DMS53 (cell line): ENCODE measurements at regions not wholly inside any gene's neighbourhood (a gene's known extent, or its start where the extent isn't known, plus 50 kb on each side); places are given as distances from the start of the nearest gene placed in this dataset.
A peak's percentile ranks its signal among the peaks of the same experiment; 100 is the strongest.
"Not testable (repeated sequence)": the region's sequence is repeated elsewhere in the genome, so short reads cannot be mapped to it uniquely, and the experiment has no call there.

Source experiments
- DNase-seq: peaks from one replicate; lab custom pipeline; 2025; lab: John Stamatoyannopoulos, UW

- DNase-seq, result no peak
Observed at GRCh38 chr10:64576497-64576896, 1055.3 kb downstream of the REEP3 start.

DNA sequence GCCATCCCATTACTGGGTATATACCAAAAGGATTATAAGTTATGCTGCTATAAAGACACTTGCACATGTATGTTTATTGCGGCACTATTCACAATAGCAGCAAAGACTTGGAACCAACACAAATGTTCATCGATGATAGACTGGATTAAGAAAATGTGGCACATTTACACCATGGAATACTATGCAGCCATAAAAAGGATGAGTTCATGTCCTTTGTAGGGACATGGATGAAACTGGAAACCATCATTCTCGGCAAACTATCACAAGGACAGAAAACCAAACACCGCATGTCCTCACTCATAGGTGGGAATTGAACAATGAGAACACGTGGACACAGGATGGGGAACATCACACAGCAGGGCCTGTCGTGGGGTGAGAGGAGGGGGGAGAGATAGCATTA is 1057.6 kb downstream of the REEP3 start:
- not testable (repeated sequence) for DNase-seq

- DNase-seq, result no peak
Observed at GRCh38 chr10:64586934-64587503, 1065.8 kb downstream of the REEP3 start.

- DNase-seq, result no peak
Observed at GRCh38 chr10:64594072-64594471, 1072.9 kb downstream of the REEP3 start.

DNA sequence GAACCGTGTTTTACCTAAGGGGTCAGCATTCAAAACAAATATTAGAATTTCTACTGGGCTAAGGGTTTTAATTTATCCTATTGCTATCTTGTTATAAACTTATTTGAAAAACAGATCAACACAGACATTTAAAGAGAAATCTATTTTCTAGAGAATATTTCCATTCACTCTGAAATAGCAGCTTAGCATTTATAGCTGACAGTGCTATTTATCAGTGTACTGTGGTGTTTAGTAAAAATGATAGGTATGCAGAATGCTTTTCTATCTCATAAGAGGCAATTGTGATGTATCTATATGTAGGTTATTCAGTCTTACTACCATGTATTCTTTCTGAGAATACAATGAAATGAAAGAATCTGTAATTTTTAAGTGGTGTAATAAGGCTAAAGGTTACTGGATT is 1077.4 kb downstream of the REEP3 start:
- no peak for DNase-seq

- no peak for DNase-seq
Observed at GRCh38 chr10:64601298-64601697, 1080.1 kb downstream of the REEP3 start.

- no peak for DNase-seq
Observed at GRCh38 chr10:64617085-64617484, 1095.9 kb downstream of the REEP3 start.

GRCh38 chr10:64619102-64619501 is 1097.9 kb downstream of the REEP3 start:
- DNase-seq, result no peak

DNA sequence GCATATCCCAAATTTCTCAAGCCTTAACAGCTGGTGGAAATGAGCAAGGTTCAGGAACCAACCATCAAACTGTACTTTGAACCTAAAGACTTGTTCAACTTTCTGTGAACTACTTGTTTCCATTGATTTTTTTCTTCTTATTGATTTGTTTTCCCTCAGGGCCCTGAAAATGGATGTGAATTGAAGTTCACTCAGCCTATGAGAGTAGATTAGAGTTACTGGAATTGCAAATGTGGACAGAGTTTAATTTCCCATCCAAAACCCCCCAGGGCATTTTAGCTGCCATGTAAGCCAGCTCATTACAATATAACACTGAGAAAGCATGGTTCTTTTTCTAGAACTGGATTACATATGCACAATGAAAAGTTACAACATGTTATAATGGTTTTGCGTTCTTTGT is 1105.7 kb downstream of the REEP3 start:
- DNase-seq, result no peak

DNA sequence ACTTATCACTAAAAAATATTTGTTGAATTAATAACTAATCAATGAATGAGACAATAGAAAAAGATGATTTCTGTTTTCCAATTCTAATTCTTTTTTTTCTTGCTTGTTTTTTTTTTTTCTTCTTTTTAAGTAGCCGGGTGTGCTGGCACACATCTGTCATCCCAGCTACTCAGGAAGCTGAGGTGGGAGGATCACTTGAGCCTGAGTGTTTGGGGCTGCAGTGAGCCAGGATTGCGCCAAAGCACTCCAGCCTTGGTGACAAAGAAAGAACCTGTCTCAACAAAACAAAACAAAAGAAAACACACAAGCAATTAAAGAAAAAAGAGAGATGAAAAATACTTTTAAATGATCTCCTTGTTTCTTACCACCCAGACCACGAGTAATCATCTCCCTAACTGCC is 1109.3 kb downstream of the REEP3 start:
- DNase-seq, result peak; percentile 56

DNA sequence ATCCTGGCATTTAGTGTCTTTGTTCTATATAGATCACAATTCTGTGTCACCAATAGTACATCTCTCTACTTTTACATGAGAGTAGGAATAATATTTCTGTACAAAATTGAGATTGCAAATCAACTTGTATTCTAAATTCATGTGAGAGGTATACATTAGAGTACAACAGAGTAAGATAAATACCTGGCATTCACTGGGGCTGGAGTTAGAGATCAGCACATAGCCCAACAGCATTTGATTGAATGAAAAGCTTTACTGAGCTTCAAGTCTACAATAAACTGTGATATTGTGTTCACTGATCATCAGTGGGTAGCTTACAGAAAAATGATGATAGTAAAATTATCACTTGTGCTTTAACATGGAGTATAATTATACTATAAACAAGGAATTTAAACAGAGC is 1114.7 kb downstream of the REEP3 start:
- no peak for DNase-seq

DNA sequence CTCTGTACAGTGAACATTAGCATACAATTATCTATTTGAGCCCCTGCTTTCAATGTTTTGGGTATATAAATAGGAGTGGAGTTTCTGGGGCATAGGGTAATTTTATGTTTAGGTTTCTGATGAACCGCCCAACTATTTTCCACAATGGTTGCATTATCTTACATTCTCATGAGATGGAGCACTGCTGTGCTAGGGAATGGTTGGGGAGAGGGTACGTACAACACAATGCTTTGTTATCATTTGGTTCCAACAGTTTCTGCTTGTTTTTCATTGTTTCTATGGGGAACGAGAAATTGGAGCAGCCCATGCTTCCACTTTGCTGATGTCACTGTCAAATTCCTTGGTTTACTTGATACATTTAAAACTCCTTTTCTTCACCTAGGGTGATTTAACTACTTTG is 1115.3 kb downstream of the REEP3 start:
- DNase-seq, result no peak

DNA sequence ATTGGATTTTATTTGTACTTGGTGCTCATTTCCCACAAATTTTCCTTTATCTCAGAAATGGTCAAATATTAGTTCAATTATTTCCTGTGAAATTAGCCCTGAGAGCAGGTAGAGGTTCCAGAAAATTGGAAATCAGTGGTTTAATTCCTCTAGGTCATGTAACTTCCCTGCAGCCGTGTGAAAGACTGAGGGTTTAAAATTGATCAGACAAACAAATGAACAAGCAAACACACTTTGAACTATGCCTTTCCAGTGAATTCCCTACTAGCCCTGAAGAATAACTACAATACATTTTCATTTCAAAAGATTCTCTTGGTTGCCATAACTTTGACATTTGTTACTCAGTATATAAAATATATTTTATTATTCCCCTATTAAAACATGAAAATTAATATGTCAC is 1116.7 kb downstream of the REEP3 start:
- no peak for DNase-seq

DNA sequence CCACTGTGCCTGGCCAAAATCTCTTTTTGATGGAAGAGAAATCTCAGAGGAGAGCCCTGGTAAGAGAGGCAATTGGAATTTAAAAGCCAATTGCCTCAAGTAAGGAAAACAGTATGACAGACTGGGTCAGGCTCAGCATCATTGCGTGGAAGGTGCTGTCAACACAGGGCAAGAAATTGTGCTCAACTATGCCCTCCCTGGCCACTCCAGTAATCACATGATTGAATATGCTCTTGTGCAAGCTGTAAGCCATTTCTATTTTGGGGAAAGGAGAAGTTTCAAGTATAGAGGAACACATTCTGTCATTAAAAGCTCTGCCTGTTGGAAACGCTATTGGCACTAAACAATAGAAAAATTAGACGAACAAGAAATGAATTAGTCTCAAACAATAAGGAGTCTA is 1127.7 kb downstream of the REEP3 start:
- peak; percentile 61 for DNase-seq

DNA sequence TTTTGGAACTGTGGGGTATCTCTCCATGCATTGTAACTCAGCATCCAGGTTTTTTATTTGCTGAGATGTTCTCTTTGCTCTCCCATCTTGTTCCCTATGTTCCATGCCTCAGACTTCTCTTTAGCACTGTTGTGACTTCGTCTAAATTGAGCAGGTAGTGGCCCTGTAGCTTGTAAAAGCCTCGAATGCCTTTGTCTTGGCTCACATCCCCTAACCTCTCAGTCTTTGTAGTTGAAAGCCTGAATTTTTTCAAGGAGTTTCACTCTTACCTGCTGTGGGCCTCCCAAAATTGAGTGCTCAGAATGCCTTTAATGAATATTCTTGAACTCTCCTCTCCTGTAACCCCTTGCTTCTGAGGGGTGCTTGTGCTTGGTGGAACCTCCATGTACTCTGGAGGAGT is 1137.3 kb downstream of the REEP3 start:
- no peak for DNase-seq

- DNase-seq, result no peak
Observed at GRCh38 chr10:64659311-64659710, 1138.1 kb downstream of the REEP3 start.

DNA sequence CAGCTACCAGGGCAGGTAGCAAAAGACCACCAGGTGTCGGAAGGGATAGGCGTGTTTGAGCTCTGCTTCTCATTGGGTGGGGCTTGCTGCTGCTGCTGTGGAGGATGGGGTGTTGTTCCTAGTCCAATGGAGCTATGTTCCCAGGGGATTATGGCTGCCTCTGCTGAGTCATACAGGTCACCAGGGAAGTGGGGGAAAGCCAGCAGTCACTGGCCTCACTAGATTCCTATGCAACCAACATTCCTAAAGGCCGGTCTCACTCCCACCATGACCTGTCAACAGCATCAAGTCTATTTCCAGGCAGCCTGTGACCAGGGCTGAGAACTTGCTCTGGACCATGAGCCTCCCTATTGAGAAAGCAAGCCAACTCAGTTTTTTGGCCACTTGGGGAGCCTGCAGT is 1160.8 kb downstream of the REEP3 start:
- DNase-seq, result peak; percentile 3

DNA sequence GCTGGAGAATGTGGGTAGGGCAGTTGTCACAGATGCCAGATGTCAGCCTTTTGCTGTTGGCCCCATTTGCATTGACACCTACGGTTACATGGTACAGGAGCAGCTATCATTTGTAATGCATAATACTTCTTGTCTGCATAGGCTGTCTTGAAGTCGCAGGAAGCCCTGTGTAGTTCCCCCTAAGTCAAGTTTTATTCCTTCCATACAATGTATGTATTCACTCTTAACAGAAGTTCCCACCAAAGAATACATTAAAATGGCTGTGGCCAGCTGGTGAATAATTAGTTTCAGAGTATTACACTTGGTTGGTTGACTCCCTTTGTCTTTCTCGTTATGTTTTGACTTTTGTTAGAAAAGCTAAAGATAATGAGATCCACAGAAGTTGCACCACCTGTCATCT is 1169.0 kb downstream of the REEP3 start:
- no peak for DNase-seq

GRCh38 chr10:64699244-64699643 is 1178.0 kb downstream of the REEP3 start:
- DNase-seq, result no peak

- not testable (repeated sequence) for DNase-seq
Observed at GRCh38 chr10:64702086-64702485, 1180.9 kb downstream of the REEP3 start.

DNA sequence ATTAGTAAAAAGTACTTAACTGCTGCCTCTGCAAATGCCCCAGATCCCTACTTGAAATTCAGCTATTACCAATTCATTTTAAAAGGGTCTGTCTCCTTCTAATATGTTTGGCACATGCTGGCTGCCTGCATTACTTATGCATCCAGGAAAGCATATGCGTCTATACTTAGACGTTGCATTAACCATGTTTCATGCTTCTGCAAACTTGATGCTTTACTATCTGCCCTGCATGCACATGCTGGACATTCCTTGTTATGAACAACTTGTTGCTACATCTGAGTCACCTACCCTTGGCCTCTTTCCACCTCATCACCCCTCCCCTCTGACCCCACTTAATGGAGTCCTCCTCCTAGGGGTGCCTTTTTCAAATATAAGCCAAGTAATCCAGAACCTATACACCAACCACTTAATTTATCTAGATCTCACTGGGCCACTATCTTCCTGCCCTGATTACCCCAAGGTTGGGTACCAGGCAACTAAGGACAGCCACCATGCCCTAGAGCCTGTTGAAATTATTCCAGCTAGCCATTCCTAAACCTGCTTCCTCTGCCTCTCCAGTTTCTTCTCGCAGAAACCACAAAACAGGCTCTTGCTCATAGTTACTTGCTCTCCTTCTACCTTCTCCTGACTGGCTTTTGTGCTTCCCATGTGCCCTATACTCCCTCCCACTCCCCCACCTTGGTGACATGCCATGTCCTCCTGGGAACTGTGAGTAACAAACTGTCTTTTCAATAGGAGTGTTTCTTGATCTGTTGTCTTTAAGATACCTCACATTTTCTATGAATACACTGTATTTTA is 1187.9 kb downstream of the REEP3 start:
- DNase-seq, result no peak

DNA sequence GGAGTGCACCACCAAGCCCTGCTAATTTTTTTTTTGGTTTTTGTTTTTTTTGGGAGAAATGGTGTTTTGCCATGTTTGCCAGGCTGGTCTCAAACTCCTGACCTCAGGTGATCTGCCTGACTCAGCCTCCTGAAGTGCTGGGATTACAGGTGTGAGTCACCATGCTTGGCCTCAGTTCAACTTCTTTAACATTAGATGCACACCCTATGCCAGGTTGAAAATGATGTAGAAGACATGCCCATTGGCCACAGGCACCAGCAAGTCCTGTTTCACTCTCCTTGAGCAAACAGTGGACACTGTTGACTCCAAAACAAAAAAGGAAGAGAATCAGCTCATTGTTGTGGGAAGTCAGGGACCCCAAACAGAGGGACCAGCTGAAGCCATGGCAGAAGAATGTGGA is 1205.3 kb downstream of the REEP3 start:
- DNase-seq, result peak; percentile 75

DNA sequence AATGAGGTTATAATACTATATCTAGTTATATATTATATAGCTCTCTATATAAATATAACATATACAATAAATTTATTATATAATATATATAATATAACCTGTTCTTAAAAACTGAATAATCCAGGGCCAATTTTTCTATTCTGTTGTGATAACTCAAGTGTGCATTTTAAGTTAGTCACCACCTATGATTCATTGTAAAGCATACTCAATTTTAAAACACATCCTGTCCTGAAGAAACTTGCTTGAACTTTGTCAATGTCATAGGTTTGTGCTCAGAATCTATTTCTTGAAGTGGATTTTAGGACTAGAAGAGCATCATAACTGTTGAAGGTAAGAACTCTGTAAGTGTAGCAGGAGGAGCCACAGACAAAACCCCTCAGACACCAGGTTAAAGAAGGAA is 1209.8 kb downstream of the REEP3 start:
- peak; percentile 47 for DNase-seq

GRCh38 chr10:64732372-64732957 is 1211.3 kb downstream of the REEP3 start:
- DNase-seq, result peak; percentile 26
